ENCODE measurements at regions not wholly inside any gene's neighbourhood (a gene's known extent, or its start where the extent isn't known, plus 50 kb on each side); places are given as distances from the start of the nearest gene placed in this dataset.

- in situ Hi-C loops (cut with MboI) (no loop called here), intact Hi-C loops (cut with micrococcal nuclease) (no loop called here)
- Histone ChIP-seq H3K9me1 (ENCODE audit: control insufficient read depth, insufficient read depth, low read length) (no peaks in the 10 kb centered on the region), H3K9ac (ENCODE audit: insufficient read depth in 1 of 2, low read depth in 2 of 2, low read length in 2 of 2) (no peak overlapping the region), H2AFZ (ENCODE audit: low read depth, low read length) (no peak overlapping the region), H3K4me2 (ENCODE audit: insufficient read depth, low read length) (no peak overlapping the region), H3K27ac (ENCODE audit: extremely low read depth, low read depth, low read length) (no peak overlapping the region), H3K4me1 (replicated peaks in 1 of 2; ENCODE audit: control insufficient read depth in 2 of 2, insufficient read depth in 2 of 2, low read length in 2 of 2) (no peaks in the 10 kb centered on the region), H3K79me2 (ENCODE audit: control insufficient read depth, insufficient read depth, low read length) (no peaks in the 10 kb centered on the region), H3K36me3 (ENCODE audit: control insufficient read depth, insufficient read depth, low read length) (no peaks in the 10 kb centered on the region), H3K27me3 (ENCODE audit: control insufficient read depth in 2 of 2, insufficient read depth in 2 of 2, low read length in 2 of 2) (no peaks in the 10 kb centered on the region), H3K4me3 (no peak overlapping the region), H4K20me1 (replicated peaks; ENCODE audit: control insufficient read depth, insufficient read depth, low read length) (no peaks in the 10 kb centered on the region), H3K9me3 (replicated peaks; ENCODE audit: control insufficient read depth, insufficient read depth, low read depth, low read length) (no peaks in the 10 kb centered on the region)
- POLR2A ChIA-PET = no interaction called here
- no TSS peak for BruUV-seq (replicated peaks)
- CTCF ChIA-PET (ENCODE audit: low intra/inter-chr PET ratio) = no interaction called here
- no peak for DNase-seq (ENCODE audit: extremely low read depth in 1 of 4, low spot score in 3 of 4)
- ATAC-seq = no peak
- no peak for TF ChIP-seq ZFP91 (CRISPR knock-in tag; IDR thresholded peaks at IDR 0.05)
- TF ChIP-seq ZNF124 (CRISPR knock-in tag; IDR thresholded peaks at IDR 0.05) = no peak
- TF ChIP-seq CBFA2T2 (conservative IDR thresholded peaks at IDR 0.05) = no peak
- WGBS (ENCODE audit: insufficient coverage, low coverage, missing lambda C conversion rate) = 0% methylated on average over 2 of the region's 2 CpGs
- no peak for FAIRE-seq
These were observed 409.1 kb downstream of the FOXG1 start for GRCh38 chr14:29175706-29176105.

GRCh38 chr14:29176876-29177275 is 410.3 kb downstream of the FOXG1 start:
- CTCF ChIA-PET (ENCODE audit: low intra/inter-chr PET ratio) = no interaction called here
- no peak for ATAC-seq
- POLR2A ChIA-PET = interaction anchor here (0.6 kb wide), 1 partner anchor 144 kb away, joined by 5 read pairs; no protein-coding TSS in a partner anchor
- H2AFZ ChIP-seq (ENCODE audit: low read depth, low read length) = no peak overlapping the region
- FAIRE-seq = no peak
- no peak overlapping the region for H3K27ac ChIP-seq (ENCODE audit: extremely low read depth, low read depth, low read length)
- H3K79me2 ChIP-seq (ENCODE audit: control insufficient read depth, insufficient read depth, low read length) = no peaks in the 10 kb centered on the region
- no peak overlapping the region for H3K4me2 ChIP-seq (ENCODE audit: insufficient read depth, low read length)
- DNase-seq (ENCODE audit: extremely low read depth in 1 of 4, low spot score in 3 of 4) = no peak
- no peaks in the 10 kb centered on the region for H3K9me3 ChIP-seq (replicated peaks; ENCODE audit: control insufficient read depth, insufficient read depth, low read depth, low read length)
- H3K4me1 ChIP-seq (replicated peaks in 1 of 2; ENCODE audit: control insufficient read depth in 2 of 2, insufficient read depth in 2 of 2, low read length in 2 of 2) = no peaks in the 10 kb centered on the region
- no peak overlapping the region for H3K4me3 ChIP-seq
- no peaks in the 10 kb centered on the region for H3K36me3 ChIP-seq (ENCODE audit: control insufficient read depth, insufficient read depth, low read length)
- H4K20me1 ChIP-seq (replicated peaks; ENCODE audit: control insufficient read depth, insufficient read depth, low read length) = no peaks in the 10 kb centered on the region
- 18% methylated on average over 2 of the region's 2 CpGs for WGBS (ENCODE audit: insufficient coverage, low coverage, missing lambda C conversion rate)
- intact Hi-C loops (cut with micrococcal nuclease) (no loop called here), in situ Hi-C loops (cut with MboI) (no loop called here)
- no peaks in the 10 kb centered on the region for H3K9me1 ChIP-seq (ENCODE audit: control insufficient read depth, insufficient read depth, low read length)
- no TSS peak for BruUV-seq (replicated peaks)
- H3K9ac ChIP-seq (ENCODE audit: insufficient read depth in 1 of 2, low read depth in 2 of 2, low read length in 2 of 2) = no peak overlapping the region
- no peaks in the 10 kb centered on the region for H3K27me3 ChIP-seq (ENCODE audit: control insufficient read depth in 2 of 2, insufficient read depth in 2 of 2, low read length in 2 of 2)
- TF ChIP-seq FOXJ2 (tag; IDR thresholded peaks at IDR 0.05) = no peak
- TF ChIP-seq NBN (IDR thresholded peaks at IDR 0.05; ENCODE audit: low read depth) = no peak
- TF ChIP-seq ZKSCAN8 (CRISPR knock-in tag; IDR thresholded peaks at IDR 0.05) = no peak
- no peak for TF ChIP-seq ZNF408 (CRISPR knock-in tag; IDR thresholded peaks at IDR 0.05; ENCODE audit: low read depth)
- no peak for TF ChIP-seq HNRNPK (IDR thresholded peaks at IDR 0.05; ENCODE audit: low read depth, low read length, poor library complexity, severe bottlenecking)
